HUES64 (cell line): ENCODE measurements at regions not wholly inside any gene's neighbourhood (a gene's known extent, or its start where the extent isn't known, plus 50 kb on each side); places are given as distances from the start of the nearest gene placed in this dataset.

Experiments used
- H3K27ac ChIP-seq: 2 replicates; pipeline ENCODE4 v1.7.0; 2013; ENCODE audit warnings: low read depth, low read length, inconsistent platforms
- H3K27me3 ChIP-seq: 2 replicates; pipeline ENCODE4 v1.6.1; 2013; ENCODE audit warnings: mild to moderate bottlenecking, low read length; ENCODE audit not compliant: insufficient read depth
- H3K36me3 ChIP-seq: 2 replicates; pipeline ENCODE4 v1.6.1; 2013; ENCODE audit warnings: mild to moderate bottlenecking, low read length; ENCODE audit not compliant: insufficient read depth
- H3K4me1 ChIP-seq: 2 replicates; pipeline ENCODE4 v1.6.1; 2013; ENCODE audit warnings: mild to moderate bottlenecking, low read length, moderate library complexity; ENCODE audit not compliant: insufficient read depth
- H3K4me3 ChIP-seq: 2 replicates; pipeline ENCODE4 v1.5.1; 2013; ENCODE audit warnings: mild to moderate bottlenecking, low read length, moderate library complexity
- H3K9ac ChIP-seq: 2 replicates; pipeline ENCODE4 v1.6.1; 2013; ENCODE audit warnings: mild to moderate bottlenecking, low read depth, low read length
- H3K9me3 ChIP-seq: 2 replicates; pipeline ENCODE4 v1.6.1; 2013; ENCODE audit warnings: low read depth, low read length; ENCODE audit not compliant: insufficient read depth
- WGBS: fragments of 150-250, 120-280 bp; methylation state at CpG from one replicate; pipeline ENCODE4 v1.1.7; 2013; ENCODE audit warnings: missing lambda C conversion rate; 5-methylcytosine and 5-hydroxymethylcytosine counted together

GRCh38 chr6:156026486-156027247 is 571.0 kb upstream of the NOX3 start:
- H3K27me3 ChIP-seq, result no peaks in the 10 kb centered on the region

GRCh38 chr6:156024339-156024738 is 568.7 kb upstream of the NOX3 start:
- Histone ChIP-seq H3K27me3 (no peaks in the 10 kb centered on the region), H3K27ac (no peak overlapping the region), H3K4me3 (no peak overlapping the region), H3K4me1 (no peaks in the 10 kb centered on the region), H3K36me3 (no peaks in the 10 kb centered on the region), H3K9me3 (peaks cover 16% of the 10 kb centered on the region), H3K9ac (no peak overlapping the region)
- 100% methylated on average over 2 of the region's 5 CpGs for WGBS

More at GRCh38 chr6:156026486-156027247, 571.0 kb upstream of the NOX3 start:
- peaks cover 16% of the 10 kb centered on the region for H3K9me3 ChIP-seq
- no peak overlapping the region for H3K9ac ChIP-seq
- no peak overlapping the region for H3K4me3 ChIP-seq
- no peak overlapping the region for H3K27ac ChIP-seq
- no peaks in the 10 kb centered on the region for H3K4me1 ChIP-seq
- no peaks in the 10 kb centered on the region for H3K36me3 ChIP-seq
- WGBS, result 90% methylated on average over 3 of the region's 4 CpGs

- H3K4me1 ChIP-seq, result no peaks in the 10 kb centered on the region
- no peaks in the 10 kb centered on the region for H3K36me3 ChIP-seq
- no peaks in the 10 kb centered on the region for H3K27me3 ChIP-seq
- WGBS, result 99% methylated on average over 6 of the region's 6 CpGs
- H3K9me3 ChIP-seq, result peaks cover 16% of the 10 kb centered on the region
- H3K9ac ChIP-seq, result no peak overlapping the region
- no peak overlapping the region for H3K27ac ChIP-seq
- no peak overlapping the region for H3K4me3 ChIP-seq
These were observed 566.2 kb upstream of the NOX3 start for GRCh38 chr6:156021746-156022396.

GRCh38 chr6:156017838-156018237 is 562.2 kb upstream of the NOX3 start:
- H3K9ac ChIP-seq, result no peak overlapping the region
- 95% methylated on average over 2 of the region's 3 CpGs for WGBS
- no peaks in the 10 kb centered on the region for H3K9me3 ChIP-seq
- no peak overlapping the region for H3K27ac ChIP-seq
- no peak overlapping the region for H3K4me3 ChIP-seq
- H3K27me3 ChIP-seq, result no peaks in the 10 kb centered on the region
- no peaks in the 10 kb centered on the region for H3K4me1 ChIP-seq
- H3K36me3 ChIP-seq, result no peaks in the 10 kb centered on the region

- Histone ChIP-seq H3K9ac (no peak overlapping the region), H3K27me3 (no peaks in the 10 kb centered on the region), H3K4me1 (no peaks in the 10 kb centered on the region), H3K9me3 (no peaks in the 10 kb centered on the region), H3K36me3 (no peaks in the 10 kb centered on the region), H3K27ac (no peak overlapping the region), H3K4me3 (no peak overlapping the region)
- 95% methylated on average over 7 of the region's 7 CpGs for WGBS
These were observed 560.7 kb upstream of the NOX3 start for GRCh38 chr6:156016186-156016976.

- Histone ChIP-seq H3K4me3 (no peak overlapping the region), H3K27ac (no peak overlapping the region)
- WGBS, result 94% methylated on average over 3 of the region's 4 CpGs
These were observed 557.5 kb upstream of the NOX3 start for GRCh38 chr6:156013155-156013554.

GRCh38 chr6:156009656-156010055 is 554.0 kb upstream of the NOX3 start:
- Histone ChIP-seq H3K4me3 (no peak overlapping the region), H3K4me1 (no peaks in the 10 kb centered on the region), H3K36me3 (no peaks in the 10 kb centered on the region), H3K9me3 (no peaks in the 10 kb centered on the region), H3K9ac (no peak overlapping the region), H3K27ac (no peak overlapping the region), H3K27me3 (no peaks in the 10 kb centered on the region)
- 100% methylated on average over 1 of the region's 1 CpG for WGBS

More at GRCh38 chr6:156013155-156013554, 557.5 kb upstream of the NOX3 start:
- H3K9ac ChIP-seq, result no peak overlapping the region
- no peaks in the 10 kb centered on the region for H3K27me3 ChIP-seq
- no peaks in the 10 kb centered on the region for H3K9me3 ChIP-seq
- no peaks in the 10 kb centered on the region for H3K4me1 ChIP-seq
- no peaks in the 10 kb centered on the region for H3K36me3 ChIP-seq

- WGBS, result 100% methylated on average over 1 of the region's 2 CpGs
- no peak overlapping the region for H3K4me3 ChIP-seq
- no peak overlapping the region for H3K9ac ChIP-seq
- no peaks in the 10 kb centered on the region for H3K27me3 ChIP-seq
- H3K36me3 ChIP-seq, result no peaks in the 10 kb centered on the region
- H3K4me1 ChIP-seq, result no peaks in the 10 kb centered on the region
- H3K27ac ChIP-seq, result no peak overlapping the region
- no peaks in the 10 kb centered on the region for H3K9me3 ChIP-seq
These were observed 549.2 kb upstream of the NOX3 start for GRCh38 chr6:156004796-156005195.

GRCh38 chr6:155996151-155996550 is 540.5 kb upstream of the NOX3 start:
- Histone ChIP-seq H3K4me1 (no peaks in the 10 kb centered on the region), H3K9ac (no peak overlapping the region), H3K4me3 (no peak overlapping the region), H3K9me3 (no peaks in the 10 kb centered on the region), H3K27ac (no peak overlapping the region), H3K36me3 (no peaks in the 10 kb centered on the region), H3K27me3 (no peaks in the 10 kb centered on the region)
- 100% methylated on average over 1 of the region's 1 CpG for WGBS

- 93% methylated on average over 4 of the region's 4 CpGs for WGBS
These were observed 539.6 kb upstream of the NOX3 start for GRCh38 chr6:155995281-155995680.

GRCh38 chr6:155994086-155994485 is 538.4 kb upstream of the NOX3 start:
- H3K27me3 ChIP-seq, result no peaks in the 10 kb centered on the region
- H3K27ac ChIP-seq, result no peak overlapping the region
- no peak overlapping the region for H3K9ac ChIP-seq
- H3K36me3 ChIP-seq, result no peaks in the 10 kb centered on the region
- WGBS, result 94% methylated on average over 7 of the region's 7 CpGs
- no peaks in the 10 kb centered on the region for H3K4me1 ChIP-seq
- no peak overlapping the region for H3K4me3 ChIP-seq
- no peaks in the 10 kb centered on the region for H3K9me3 ChIP-seq

More at GRCh38 chr6:155995281-155995680, 539.6 kb upstream of the NOX3 start:
- H3K27ac ChIP-seq, result no peak overlapping the region
- H3K9ac ChIP-seq, result no peak overlapping the region
- H3K9me3 ChIP-seq, result no peaks in the 10 kb centered on the region
- no peaks in the 10 kb centered on the region for H3K27me3 ChIP-seq
- H3K4me1 ChIP-seq, result no peaks in the 10 kb centered on the region
- no peak overlapping the region for H3K4me3 ChIP-seq
- no peaks in the 10 kb centered on the region for H3K36me3 ChIP-seq
